ENCODE measurements at regions not wholly inside any gene's neighbourhood (a gene's known extent, or its start where the extent isn't known, plus 50 kb on each side); places are given as distances from the start of the nearest gene placed in this dataset.
A peak's percentile ranks its signal among the peaks of the same experiment; 100 is the strongest.

DNA sequence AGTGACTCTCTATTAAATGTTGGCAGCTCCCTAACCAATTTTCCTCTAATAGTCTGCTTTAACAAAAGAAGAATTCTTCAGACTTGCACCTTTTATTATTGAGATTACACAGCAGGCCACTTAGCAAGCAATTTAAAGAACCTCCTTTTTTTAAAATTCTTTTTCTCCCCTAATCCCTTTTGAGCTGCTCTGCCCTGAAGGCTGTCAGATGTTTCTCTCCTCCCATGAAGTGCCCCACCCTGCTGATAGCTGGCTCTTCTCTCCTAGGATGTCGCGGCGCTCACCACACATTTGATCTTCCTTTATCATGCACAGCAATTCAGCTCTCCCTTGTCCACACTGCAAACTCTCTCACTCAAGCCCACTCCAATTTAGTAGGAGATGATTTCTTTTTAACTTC is 1471.1 kb upstream of the ACO1 start:
- Histone ChIP-seq H3K23ac (ENCODE audit: insufficient read length) (no peak overlapping the region), H3K23me2 (ENCODE audit: low read depth, low read length) (no peaks in the 10 kb centered on the region), H4K8ac (ENCODE audit: extremely low read depth, insufficient read depth, low read length) (no peak overlapping the region), H3K36me3 (ENCODE audit: control insufficient read depth in 2 of 4, insufficient read depth in 4 of 4, low read length in 3 of 4) (peaks cover 0 to 2% (median 0%) of the 10 kb centered on the region in 4 experiments; a peak in 1 of 8 replicates), H3K9ac (replicated peaks in 1 of 4; ENCODE audit: extremely low read depth in 1 of 4, low read depth in 3 of 4, low read length in 3 of 4) (no peak overlapping the region), H2BK15ac (ENCODE audit: low read length) (no peak overlapping the region), H3K18ac (ENCODE audit: extremely low read depth, low read length) (no peak overlapping the region), H4K20me1 (replicated peaks in 1 of 2; ENCODE audit: control insufficient read depth in 1 of 2, insufficient read depth in 2 of 2, low read length in 2 of 2) (peaks cover 2% of the 10 kb centered on the region in 2 experiments), H3K27me3 (replicated peaks in 1 of 4; ENCODE audit: control insufficient read depth in 3 of 4, extremely low read depth in 1 of 4, insufficient read depth in 3 of 4, low read length in 3 of 4) (peaks cover 6 to 21% (median 17%) of the 10 kb centered on the region in 4 experiments), H2BK20ac (ENCODE audit: low read length) (no peak overlapping the region), H3K4ac (replicated peaks; ENCODE audit: insufficient read length, low read depth, low read length) (no peak overlapping the region), H4K5ac (ENCODE audit: insufficient read length, low read depth, low read length) (no peak overlapping the region), H3K56ac (replicated peaks; ENCODE audit: insufficient read length, low read depth, low read length) (no peak overlapping the region), H3K14ac (ENCODE audit: insufficient read length) (no peak overlapping the region), H2BK5ac (ENCODE audit: low read depth, low read length) (no peak overlapping the region), H2BK12ac (ENCODE audit: low read depth, low read length) (no peak overlapping the region), H3K79me1 (ENCODE audit: low read depth, low read length) (no peaks in the 10 kb centered on the region), H3K4me2 (ENCODE audit: insufficient read depth in 1 of 2, low read depth in 2 of 2, low read length in 2 of 2) (no peak overlapping the region), H2BK120ac (replicated peaks; ENCODE audit: low read depth, low read length) (no peak overlapping the region), H3K27ac (ENCODE audit: low read depth, low read length) (no peak overlapping the region), H3K4me3 (ENCODE audit: extremely low read depth in 1 of 4, insufficient read depth in 2 of 4, low read depth in 3 of 4, low read length in 4 of 4) (peak overlapping the region in 1 of 4 experiments; percentile 23; a peak in 1 of 8 replicates), H3K79me2 (ENCODE audit: control insufficient read depth in 1 of 2, insufficient read depth in 2 of 2, low read length in 2 of 2) (no peaks in the 10 kb centered on the region), H2AFZ (ENCODE audit: low read length) (no peak overlapping the region), H4K91ac (replicated peaks; ENCODE audit: insufficient read length, low read length) (no peak overlapping the region), H2AK5ac (ENCODE audit: low read depth, low read length) (no peak overlapping the region), H3K9me3 (ENCODE audit: insufficient read depth in 2 of 2, low read depth in 1 of 2, low read length in 1 of 2) (peaks cover 0 to 3% of the 10 kb centered on the region in 2 experiments; a peak in 1 of 4 replicates), H3K4me1 (replicated peaks in 1 of 4; ENCODE audit: control insufficient read depth in 3 of 4, insufficient read depth in 4 of 4, low read length in 3 of 4) (peaks cover 0 to 2% (median under 1%) of the 10 kb centered on the region in 4 experiments; a peak in 3 of 7 replicates)
- ChIA-PET POLR2A (ENCODE audit: partially characterized antibody) (no interaction called here), CTCF (ENCODE audit: partially characterized antibody) (interaction anchor here (0.9 to 1.2 kb wide), 2 partner anchors 19 to 43 kb away, joined by 3 read pairs; no protein-coding TSS in a partner anchor)
- FAIRE-seq (peak; percentile 88), DNase-seq (ENCODE audit: low read depth in 1 of 2, low spot score in 2 of 2) (peak in 1 of 2 experiments; percentile 31)
- WGBS, 2 experiments (ENCODE audit: extremely low coverage in 1 of 2, insufficient coverage in 1 of 2, insufficient read length in 1 of 2, insufficient replicate concordance in 2 of 2, low coverage in 1 of 2, low lambda C conversion rate in 2 of 2, missing lambda C conversion rate in 1 of 2): 0% methylated on average over 1 of the region's 3 CpGs; no CpG with 5 or more reads in 1 of the 2 experiments
- TF ChIP-seq RAD21 (IDR thresholded peaks at IDR 0.05 in 1 of 2, conservative IDR thresholded peaks at IDR 0.05 in 1 of 2; ENCODE audit: low read depth in 2 of 2, low read length in 2 of 2) (no peak), EZH2 (IDR thresholded peaks at IDR 0.05; ENCODE audit: low read depth, low read length, severe bottlenecking) (no peak), NANOG (IDR thresholded peaks at IDR 0.05; ENCODE audit: insufficient read depth, low read depth, low read length, poor library complexity, severe bottlenecking) (peak; percentile 39)
